ENCODE measurements at regions not wholly inside any gene's neighbourhood (a gene's known extent, or its start where the extent isn't known, plus 50 kb on each side); places are given as distances from the start of the nearest gene placed in this dataset.

- Histone ChIP-seq H3K4me2 (ENCODE audit: low read depth, low read length, poor library complexity, severe bottlenecking) (no peak overlapping the region), H3K27ac (ENCODE audit: low read length) (no peak overlapping the region), H3K9me3 (ENCODE audit: low read length) (no peaks in the 10 kb centered on the region), H3K4me1 (ENCODE audit: low read length) (no peaks in the 10 kb centered on the region), H3K36me3 (ENCODE audit: insufficient read depth, low read length) (no peaks in the 10 kb centered on the region), H3K79me2 (ENCODE audit: low read length) (no peaks in the 10 kb centered on the region), H3K9ac (ENCODE audit: low read length) (no peak overlapping the region), H3K4me3 (ENCODE audit: low read length) (no peak overlapping the region), H2AFZ (ENCODE audit: low read length) (no peak overlapping the region), H4K20me1 (ENCODE audit: insufficient read depth, low read depth, low read length) (no peaks in the 10 kb centered on the region), H3K9me2 (replicated peaks; ENCODE audit: insufficient read depth, low read length) (no peaks in the 10 kb centered on the region), H3K27me3 (ENCODE audit: low read length) (no peaks in the 10 kb centered on the region)
- no peak for DNase-seq
Measured at GRCh38 chr4:41883988-41884734, 51.1 kb upstream of the TMEM33 start.

GRCh38 chr4:41882625-41883347 is 52.4 kb upstream of the TMEM33 start:
- H3K27me3 ChIP-seq (ENCODE audit: low read length), result no peaks in the 10 kb centered on the region
- no peaks in the 10 kb centered on the region for H3K4me1 ChIP-seq (ENCODE audit: low read length)
- H3K9ac ChIP-seq (ENCODE audit: low read length), result no peak overlapping the region
- H3K4me3 ChIP-seq (ENCODE audit: low read length), result no peak overlapping the region
- H3K79me2 ChIP-seq (ENCODE audit: low read length), result no peaks in the 10 kb centered on the region
- H4K20me1 ChIP-seq (ENCODE audit: insufficient read depth, low read depth, low read length), result no peaks in the 10 kb centered on the region
- H3K27ac ChIP-seq (ENCODE audit: low read length), result no peak overlapping the region
- no peaks in the 10 kb centered on the region for H3K9me2 ChIP-seq (replicated peaks; ENCODE audit: insufficient read depth, low read length)
- H3K36me3 ChIP-seq (ENCODE audit: insufficient read depth, low read length), result no peaks in the 10 kb centered on the region
- H2AFZ ChIP-seq (ENCODE audit: low read length), result no peak overlapping the region
- peak; percentile 74 for DNase-seq
- H3K9me3 ChIP-seq (ENCODE audit: low read length), result no peaks in the 10 kb centered on the region
- H3K4me2 ChIP-seq (ENCODE audit: low read depth, low read length, poor library complexity, severe bottlenecking), result no peak overlapping the region

- Histone ChIP-seq H3K4me2 (ENCODE audit: low read depth, low read length, poor library complexity, severe bottlenecking) (no peak overlapping the region), H3K9ac (ENCODE audit: low read length) (no peak overlapping the region)
Measured at GRCh38 chr4:41881981-41882624, 53.1 kb upstream of the TMEM33 start.

GRCh38 chr4:41880840-41881831 is 54.1 kb upstream of the TMEM33 start:
- no peak overlapping the region for H3K27ac ChIP-seq (ENCODE audit: low read length)
- H3K27me3 ChIP-seq (ENCODE audit: low read length), result no peaks in the 10 kb centered on the region
- no peaks in the 10 kb centered on the region for H3K79me2 ChIP-seq (ENCODE audit: low read length)
- no peak overlapping the region for H3K4me3 ChIP-seq (ENCODE audit: low read length)
- H3K9me2 ChIP-seq (replicated peaks; ENCODE audit: insufficient read depth, low read length), result no peaks in the 10 kb centered on the region
- H2AFZ ChIP-seq (ENCODE audit: low read length), result no peak overlapping the region
- no peaks in the 10 kb centered on the region for H3K9me3 ChIP-seq (ENCODE audit: low read length)
- no peaks in the 10 kb centered on the region for H4K20me1 ChIP-seq (ENCODE audit: insufficient read depth, low read depth, low read length)
- H3K9ac ChIP-seq (ENCODE audit: low read length), result no peak overlapping the region
- DNase-seq, result no peak
- H3K4me1 ChIP-seq (ENCODE audit: low read length), result no peaks in the 10 kb centered on the region
- H3K36me3 ChIP-seq (ENCODE audit: insufficient read depth, low read length), result no peaks in the 10 kb centered on the region
- no peak overlapping the region for H3K4me2 ChIP-seq (ENCODE audit: low read depth, low read length, poor library complexity, severe bottlenecking)

More at GRCh38 chr4:41881981-41882624, 53.1 kb upstream of the TMEM33 start:
- H3K9me3 ChIP-seq (ENCODE audit: low read length), result no peaks in the 10 kb centered on the region
- H3K27me3 ChIP-seq (ENCODE audit: low read length), result no peaks in the 10 kb centered on the region
- no peaks in the 10 kb centered on the region for H3K4me1 ChIP-seq (ENCODE audit: low read length)
- no peaks in the 10 kb centered on the region for H3K36me3 ChIP-seq (ENCODE audit: insufficient read depth, low read length)
- no peaks in the 10 kb centered on the region for H3K79me2 ChIP-seq (ENCODE audit: low read length)
- H4K20me1 ChIP-seq (ENCODE audit: insufficient read depth, low read depth, low read length), result no peaks in the 10 kb centered on the region
- no peak overlapping the region for H3K27ac ChIP-seq (ENCODE audit: low read length)
- H3K4me3 ChIP-seq (ENCODE audit: low read length), result no peak overlapping the region
- H3K9me2 ChIP-seq (replicated peaks; ENCODE audit: insufficient read depth, low read length), result no peaks in the 10 kb centered on the region
- no peak overlapping the region for H2AFZ ChIP-seq (ENCODE audit: low read length)
- no peak for DNase-seq

GRCh38 chr4:41880022-41880837 is 55.0 kb upstream of the TMEM33 start:
- H3K9ac ChIP-seq (ENCODE audit: low read length), result no peak overlapping the region
- no peaks in the 10 kb centered on the region for H4K20me1 ChIP-seq (ENCODE audit: insufficient read depth, low read depth, low read length)
- no peaks in the 10 kb centered on the region for H3K9me3 ChIP-seq (ENCODE audit: low read length)
- no peaks in the 10 kb centered on the region for H3K4me1 ChIP-seq (ENCODE audit: low read length)
- H3K9me2 ChIP-seq (replicated peaks; ENCODE audit: insufficient read depth, low read length), result no peaks in the 10 kb centered on the region
- no peak overlapping the region for H2AFZ ChIP-seq (ENCODE audit: low read length)
- H3K4me2 ChIP-seq (ENCODE audit: low read depth, low read length, poor library complexity, severe bottlenecking), result no peak overlapping the region
- H3K27ac ChIP-seq (ENCODE audit: low read length), result no peak overlapping the region
- no peak overlapping the region for H3K4me3 ChIP-seq (ENCODE audit: low read length)
- no peak for DNase-seq
- H3K79me2 ChIP-seq (ENCODE audit: low read length), result no peaks in the 10 kb centered on the region
- H3K27me3 ChIP-seq (ENCODE audit: low read length), result no peaks in the 10 kb centered on the region
- no peaks in the 10 kb centered on the region for H3K36me3 ChIP-seq (ENCODE audit: insufficient read depth, low read length)

- Histone ChIP-seq H2AFZ (ENCODE audit: low read length) (no peak overlapping the region), H3K4me1 (ENCODE audit: low read length) (no peaks in the 10 kb centered on the region), H3K4me2 (ENCODE audit: low read depth, low read length, poor library complexity, severe bottlenecking) (no peak overlapping the region), H3K4me3 (ENCODE audit: low read length) (no peak overlapping the region), H3K79me2 (ENCODE audit: low read length) (no peaks in the 10 kb centered on the region), H3K9me3 (ENCODE audit: low read length) (no peaks in the 10 kb centered on the region), H3K27me3 (ENCODE audit: low read length) (no peaks in the 10 kb centered on the region), H4K20me1 (ENCODE audit: insufficient read depth, low read depth, low read length) (no peaks in the 10 kb centered on the region), H3K9ac (ENCODE audit: low read length) (no peak overlapping the region), H3K27ac (ENCODE audit: low read length) (no peak overlapping the region), H3K36me3 (ENCODE audit: insufficient read depth, low read length) (no peaks in the 10 kb centered on the region), H3K9me2 (replicated peaks; ENCODE audit: insufficient read depth, low read length) (no peaks in the 10 kb centered on the region)
- no peak for DNase-seq
Measured at GRCh38 chr4:41879552-41879951, 55.7 kb upstream of the TMEM33 start.

GRCh38 chr4:41878991-41879491 is 56.2 kb upstream of the TMEM33 start:
- DNase-seq, result no peak
- Histone ChIP-seq H3K27me3 (ENCODE audit: low read length) (no peaks in the 10 kb centered on the region), H3K9me2 (replicated peaks; ENCODE audit: insufficient read depth, low read length) (no peaks in the 10 kb centered on the region), H3K27ac (ENCODE audit: low read length) (no peak overlapping the region), H4K20me1 (ENCODE audit: insufficient read depth, low read depth, low read length) (no peaks in the 10 kb centered on the region), H3K36me3 (ENCODE audit: insufficient read depth, low read length) (no peaks in the 10 kb centered on the region), H3K9ac (ENCODE audit: low read length) (no peak overlapping the region), H2AFZ (ENCODE audit: low read length) (no peak overlapping the region), H3K4me2 (ENCODE audit: low read depth, low read length, poor library complexity, severe bottlenecking) (no peak overlapping the region), H3K79me2 (ENCODE audit: low read length) (no peaks in the 10 kb centered on the region), H3K9me3 (ENCODE audit: low read length) (no peaks in the 10 kb centered on the region), H3K4me3 (ENCODE audit: low read length) (no peak overlapping the region), H3K4me1 (ENCODE audit: low read length) (no peaks in the 10 kb centered on the region)
